PFSK-1 (cell line): ENCODE measurements at regions not wholly inside any gene's neighbourhood (a gene's known extent, or its start where the extent isn't known, plus 50 kb on each side); places are given as distances from the start of the nearest gene placed in this dataset.

Experiments
- FOXP2 ChIP-seq: optimal IDR thresholded peaks from 2 replicates; pipeline ENCODE3; 2011; ENCODE audit warnings: borderline replicate concordance, control low read depth, inconsistent platforms; ENCODE audit not compliant: insufficient read depth; ENCODE audit errors: extremely low read length, extremely low read depth
- POLR2AphosphoS5 ChIP-seq: IDR thresholded peaks from 2 replicates; pipeline ENCODE4 v1.6.1; 2012; ENCODE audit warnings: low read depth, mild to moderate bottlenecking, control low read depth, low read length, moderate library complexity
- REST ChIP-seq, 2 experiments: IDR thresholded peaks; 2 replicates each; pipeline versions ENCODE4 v1.6.1 to v1.8.0; 2011 to 2012; ENCODE audit warnings: low read depth in 2 of 2, low read length in 2 of 2, control low read depth in 1 of 2, inconsistent platforms in 1 of 2, mild to moderate bottlenecking in 1 of 2, moderate library complexity in 1 of 2; ENCODE audit not compliant: insufficient read depth in 1 of 2
- SIN3A ChIP-seq: IDR thresholded peaks from 2 replicates; pipeline ENCODE4 v1.6.1; 2012; ENCODE audit warnings: mild to moderate bottlenecking, low read length, moderate library complexity, borderline replicate concordance; ENCODE audit not compliant: insufficient read depth
- TAF1 ChIP-seq: IDR thresholded peaks from 2 replicates; pipeline ENCODE4 v1.6.1; 2012; ENCODE audit warnings: low read length, control low read depth, borderline replicate concordance; ENCODE audit not compliant: insufficient read depth

GRCh38 chr11:69979632-69980031, 98.5 kb upstream of the ANO1 start:
- TF ChIP-seq FOXP2 (no peak), SIN3A (no peak), TAF1 (no peak), POLR2AphosphoS5 (no peak), REST (IDR thresholded peaks at IDR 0.05; ENCODE audit: insufficient read depth in 1 of 2, low read depth in 2 of 2, low read length in 2 of 2) (no peak)

- TF ChIP-seq REST (IDR thresholded peaks at IDR 0.05; ENCODE audit: insufficient read depth in 1 of 2, low read depth in 2 of 2, low read length in 2 of 2): no peak
- TF ChIP-seq TAF1: no peak
- TF ChIP-seq POLR2AphosphoS5: no peak
- no peak for TF ChIP-seq FOXP2
Measured at GRCh38 chr11:69981119-69981784, 96.9 kb upstream of the ANO1 start.

GRCh38 chr11:69982690-69983570, 95.2 kb upstream of the ANO1 start:
- TF ChIP-seq SIN3A (no peak), FOXP2 (no peak), REST (IDR thresholded peaks at IDR 0.05; ENCODE audit: insufficient read depth in 1 of 2, low read depth in 2 of 2, low read length in 2 of 2) (no peak), TAF1 (no peak), POLR2AphosphoS5 (no peak)

- TF ChIP-seq FOXP2: no peak
- TF ChIP-seq SIN3A: no peak
- no peak for TF ChIP-seq POLR2AphosphoS5
- no peak for TF ChIP-seq REST (IDR thresholded peaks at IDR 0.05; ENCODE audit: insufficient read depth in 1 of 2, low read depth in 2 of 2, low read length in 2 of 2)
- TF ChIP-seq TAF1: no peak
Measured at GRCh38 chr11:69983571-69983877, 94.6 kb upstream of the ANO1 start.
